Erythroblast (primary cell): ENCODE measurements at regions not wholly inside any gene's neighbourhood (a gene's known extent, or its start where the extent isn't known, plus 50 kb on each side); places are given as distances from the start of the nearest gene placed in this dataset.

Experiments
- GATA1 ChIP-seq: IDR thresholded peaks from 2 replicates; pipeline ENCODE4 v1.6.1; 2011; ENCODE audit warnings: low read depth, mild to moderate bottlenecking, control low read depth, low read length, moderate library complexity
- POLR2A ChIP-seq: IDR thresholded peaks from 2 replicates; pipeline ENCODE4 v1.6.1; 2011; ENCODE audit warnings: mild to moderate bottlenecking, low read length

- TF ChIP-seq POLR2A = no peak
- no peak for TF ChIP-seq GATA1
Measured at GRCh38 chr14:38330275-38330674, 74.4 kb upstream of the CLEC14A start.
